ENCODE measurements at regions not wholly inside any gene's neighbourhood (a gene's known extent, or its start where the extent isn't known, plus 50 kb on each side); places are given as distances from the start of the nearest gene placed in this dataset.
A peak's percentile ranks its signal among the peaks of the same experiment; 100 is the strongest.

DNA sequence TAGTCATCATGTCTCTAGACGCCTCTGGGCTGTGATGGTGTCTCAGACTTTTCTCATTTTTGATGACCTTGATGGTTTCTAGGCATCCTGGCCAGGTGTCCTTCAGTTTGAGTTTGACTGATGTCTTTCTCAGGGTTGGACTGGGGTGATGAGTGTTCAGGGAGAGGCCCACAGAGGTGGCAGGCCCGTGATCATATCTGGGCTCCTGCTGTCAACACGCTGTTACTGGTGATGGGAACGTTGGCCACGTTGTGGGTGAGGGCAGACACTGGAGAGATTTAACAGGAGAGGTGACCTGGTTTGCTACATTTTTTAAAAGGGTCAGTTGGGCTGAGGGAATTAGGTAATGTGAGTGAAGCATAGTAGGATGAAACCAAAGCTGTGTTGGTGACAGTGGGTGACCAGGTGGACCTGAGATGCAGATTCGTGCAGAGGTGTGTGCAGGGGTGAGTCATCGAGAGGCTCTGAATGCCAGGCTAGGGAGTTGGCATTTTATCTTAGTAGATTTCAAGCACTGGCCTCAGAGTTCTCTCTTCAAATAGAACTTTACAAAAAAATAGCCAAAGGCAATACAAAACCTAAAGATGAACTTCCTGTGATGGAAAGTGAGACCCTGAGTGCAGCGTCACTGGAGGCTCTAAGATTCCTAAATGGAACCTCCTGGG, 174.1 kb downstream of the CDH26 start:
- no peak for DNase-seq

DNA sequence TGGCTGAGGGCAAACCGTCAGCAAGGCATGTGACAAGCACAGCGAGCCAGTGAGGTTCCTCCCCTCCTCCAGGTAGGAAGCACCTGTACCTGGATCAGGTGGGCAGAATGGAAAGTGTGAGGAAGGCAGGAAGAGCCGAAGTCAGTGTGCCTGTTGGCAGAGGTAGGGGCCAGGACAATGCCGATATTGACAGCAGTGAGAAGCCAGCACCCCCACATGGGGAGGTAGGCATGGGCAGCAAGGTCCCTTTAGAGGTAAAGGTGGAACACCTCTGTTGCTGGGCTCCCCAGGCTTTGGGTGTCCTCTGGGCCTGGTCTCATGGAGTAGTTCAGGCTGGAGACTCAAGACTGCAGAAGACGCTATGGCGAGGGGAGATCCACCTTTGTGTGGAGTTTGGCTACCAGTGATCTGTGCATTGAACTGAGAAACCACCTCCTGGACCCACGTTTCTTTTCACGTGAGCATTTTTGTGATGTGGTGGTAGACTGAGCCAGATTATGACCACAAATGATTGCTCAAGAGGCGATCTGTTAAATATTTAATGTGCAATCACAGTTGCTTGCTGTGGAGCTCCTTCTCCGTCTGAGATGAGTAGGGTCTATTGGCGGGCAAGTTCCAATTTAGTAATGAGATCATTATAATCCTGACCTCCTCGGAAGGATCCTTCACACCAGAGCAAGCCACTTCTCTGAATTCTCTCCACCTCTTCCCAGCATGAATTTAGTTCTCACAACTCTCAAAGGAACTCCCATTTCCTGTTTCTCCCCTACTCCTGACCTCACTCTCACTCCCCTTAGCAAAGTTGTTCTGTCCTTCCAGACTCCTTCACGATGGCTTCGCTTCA, 174.8 kb downstream of the CDH26 start:
- DNase-seq, result no peak

GRCh38 chr20:60135276-60135675, 177.1 kb downstream of the CDH26 start:
- DNase-seq, result no peak

DNA sequence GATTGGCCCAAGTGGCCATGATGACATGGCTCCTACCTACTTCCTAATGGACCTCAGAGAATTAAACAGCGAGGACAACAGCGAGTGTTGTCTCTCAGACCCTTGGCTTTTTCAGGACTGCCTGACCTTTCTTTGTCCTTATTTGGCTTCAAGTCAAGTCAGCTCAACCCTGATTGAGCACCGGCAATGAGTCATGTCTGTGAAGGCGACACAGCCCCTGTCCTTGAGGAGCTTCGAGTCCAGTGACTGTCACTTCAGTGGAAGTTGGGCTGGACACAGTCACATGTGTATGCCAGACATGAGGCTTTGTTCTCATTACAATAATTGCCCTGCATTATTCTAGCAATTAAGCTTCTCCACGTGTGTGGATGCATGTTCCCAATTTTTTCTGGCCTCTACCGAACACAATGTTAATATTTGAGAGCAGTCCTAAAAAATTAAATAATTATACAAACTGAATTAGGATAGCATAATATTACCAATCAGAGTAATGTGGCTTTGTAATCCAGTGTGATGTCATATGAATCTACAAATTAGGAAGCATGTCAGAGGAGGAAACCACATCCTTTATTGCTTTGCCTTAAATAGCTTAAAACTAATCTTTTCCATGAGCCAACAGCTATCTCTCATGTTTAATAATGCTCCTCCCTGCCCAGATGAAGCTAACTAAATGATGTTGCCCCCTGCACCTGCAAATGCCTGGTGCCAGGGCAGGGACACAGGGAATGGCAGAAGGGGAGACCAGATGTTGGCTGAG, 178.6 kb downstream of the CDH26 start:
- DNase-seq, result no peak

DNA sequence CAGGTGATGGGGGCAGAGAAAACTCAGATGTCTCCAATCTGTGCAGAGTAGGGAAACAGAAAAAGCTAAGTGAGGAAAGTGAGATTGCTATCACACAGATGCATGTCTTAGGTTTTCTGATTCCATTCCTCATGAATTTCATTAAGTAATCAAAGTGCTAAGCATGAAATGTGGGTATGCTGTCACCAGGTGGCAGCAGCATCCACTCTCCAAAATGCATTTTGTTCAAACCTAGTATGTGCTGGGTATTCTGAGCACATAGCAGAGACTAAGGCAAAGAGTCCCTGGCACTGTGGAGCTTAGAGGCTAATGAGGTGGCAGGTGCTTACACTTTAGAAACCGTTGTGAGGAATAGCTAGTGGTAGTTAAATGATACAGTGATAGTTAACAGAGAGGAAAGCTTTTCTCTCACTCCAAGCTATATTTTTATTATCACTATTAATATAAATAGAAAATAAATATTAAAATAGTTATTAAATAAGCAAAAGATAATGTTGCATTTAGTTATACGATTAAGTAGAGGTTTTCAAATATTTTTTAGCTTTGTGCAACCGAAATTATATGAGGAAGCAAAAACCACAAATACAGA, 179.5 kb downstream of the CDH26 start:
- peak; percentile 35 for DNase-seq

DNA sequence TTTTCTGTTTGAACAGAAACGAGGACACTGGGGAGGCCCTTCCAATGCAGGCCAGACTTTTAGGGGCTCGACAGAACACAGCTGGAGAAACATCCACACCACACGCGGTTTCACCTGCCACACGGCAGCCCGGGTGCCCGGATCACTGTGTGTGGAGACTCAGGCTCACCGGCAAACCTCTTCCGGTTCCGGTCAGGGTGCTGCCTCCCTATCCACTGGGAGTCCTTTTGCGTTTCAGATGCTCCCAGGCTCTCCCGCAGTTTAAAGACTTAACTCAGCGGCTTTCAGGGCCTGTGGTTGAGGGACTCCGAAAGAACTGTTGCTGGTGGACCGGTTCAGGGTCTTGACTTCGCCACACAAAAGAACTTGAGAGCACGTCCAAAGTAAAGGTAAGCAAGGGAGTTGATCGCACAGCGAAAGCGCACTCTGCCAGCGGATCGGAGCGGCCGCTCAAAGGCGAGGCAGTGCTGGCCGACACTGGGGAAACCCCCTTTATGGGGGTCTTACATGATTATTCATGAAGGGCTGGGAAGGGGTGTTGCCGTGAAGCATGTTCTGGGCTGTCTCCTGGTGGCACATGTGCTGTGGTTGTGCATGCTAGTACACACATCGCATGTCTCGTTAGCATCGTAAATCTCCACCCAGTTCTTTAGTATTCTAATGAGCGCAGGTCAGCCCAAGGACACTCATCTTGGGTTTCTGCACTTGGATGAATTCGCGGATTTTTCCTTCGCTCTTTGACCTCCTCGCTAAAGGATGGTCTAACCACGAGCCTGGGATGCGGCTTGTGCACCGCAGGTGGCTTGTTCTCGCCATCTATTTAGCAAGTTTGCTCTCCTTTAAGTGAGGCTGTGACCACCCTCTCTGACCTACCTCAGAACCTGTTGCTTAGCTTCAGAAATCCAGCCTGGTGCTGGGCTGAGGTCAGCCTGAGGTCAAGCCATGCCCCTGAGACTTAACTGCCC, 180.3 kb downstream of the CDH26 start:
- DNase-seq, result peak; percentile 37

DNA sequence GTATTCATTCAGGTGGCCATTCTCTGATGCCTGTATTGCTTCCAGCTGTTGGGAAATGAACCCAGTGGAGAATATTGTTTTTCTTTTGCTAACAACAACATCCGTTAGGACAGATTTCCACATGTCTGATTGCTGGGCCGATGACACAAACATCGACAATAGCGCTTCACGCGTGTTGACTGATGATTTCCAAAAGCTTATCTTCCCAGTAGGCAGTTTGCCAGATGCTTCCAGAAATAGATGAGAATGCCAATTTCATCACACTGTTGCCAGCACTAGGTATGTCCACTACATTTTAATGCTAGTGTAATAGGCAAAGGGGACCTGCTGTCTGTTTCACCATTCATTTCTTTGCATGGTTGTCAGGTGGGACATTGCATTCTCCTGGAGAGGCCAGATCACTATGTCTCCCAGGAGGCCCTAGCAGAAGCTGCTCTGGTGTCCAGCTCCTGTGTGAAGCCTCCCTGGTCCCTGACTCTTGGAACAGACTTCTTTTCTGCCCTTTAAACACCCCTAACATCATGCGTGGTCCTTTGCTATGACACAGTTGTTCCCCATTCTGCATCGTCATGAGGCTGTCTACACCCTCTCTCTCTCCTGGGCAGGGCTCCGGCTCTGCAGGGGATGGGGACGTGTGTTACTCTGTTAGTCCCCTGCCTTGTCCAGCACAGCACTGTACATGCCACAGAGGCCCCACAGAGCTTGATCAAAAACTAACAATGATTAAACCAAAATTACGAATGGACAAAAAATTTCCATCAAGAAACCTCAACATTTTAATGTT, 181.6 kb downstream of the CDH26 start:
- no peak for DNase-seq

- DNase-seq, result no peak
These were observed 184.4 kb downstream of the CDH26 start for GRCh38 chr20:60142587-60142986.

DNA sequence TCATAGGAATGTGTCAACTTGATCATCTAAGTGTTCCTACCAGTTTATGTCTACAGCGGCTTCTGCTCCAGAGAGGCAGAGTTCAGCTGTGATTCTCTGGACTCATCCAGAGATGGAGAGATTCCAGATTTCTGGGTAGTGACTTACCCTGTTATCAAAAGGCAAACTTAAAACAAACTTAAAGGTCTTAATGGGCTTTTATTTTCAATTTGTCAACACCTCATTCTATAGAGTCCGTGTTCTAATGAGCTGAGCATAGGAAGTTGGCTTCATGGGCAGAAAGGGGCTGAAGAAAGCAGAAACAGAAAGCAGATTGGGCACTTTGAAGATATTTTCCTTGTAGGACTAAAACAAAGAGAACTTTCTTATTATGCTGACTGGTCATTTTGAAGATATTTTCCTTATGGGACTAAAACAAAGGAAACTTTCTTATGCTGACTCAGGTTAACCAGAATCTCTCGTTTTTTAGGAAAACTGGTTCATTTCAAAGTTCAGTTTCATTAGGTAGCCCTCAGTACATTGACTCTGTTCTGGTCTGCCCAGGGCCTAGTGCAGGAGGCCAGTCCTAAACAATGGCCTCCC, 185.1 kb downstream of the CDH26 start:
- no peak for DNase-seq

DNA sequence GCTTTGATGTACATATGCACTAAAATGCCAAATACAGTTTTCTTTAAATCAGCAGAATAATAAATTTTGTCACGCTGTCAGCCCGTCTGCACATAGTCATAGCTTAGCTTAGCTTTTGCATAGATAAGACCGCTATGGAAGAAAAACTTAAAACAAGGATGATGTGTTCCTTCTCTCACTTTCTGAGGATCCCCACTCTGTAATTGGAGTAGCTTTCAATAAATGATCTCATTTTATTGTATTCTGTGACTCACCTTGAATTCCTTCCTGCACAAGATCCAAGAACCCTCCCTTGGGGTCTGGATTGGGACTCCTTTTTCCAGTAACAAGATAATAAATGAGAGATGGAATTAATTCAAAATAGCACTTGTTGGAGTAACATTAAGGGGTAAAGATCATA, 186.2 kb downstream of the CDH26 start:
- no peak for DNase-seq

DNA sequence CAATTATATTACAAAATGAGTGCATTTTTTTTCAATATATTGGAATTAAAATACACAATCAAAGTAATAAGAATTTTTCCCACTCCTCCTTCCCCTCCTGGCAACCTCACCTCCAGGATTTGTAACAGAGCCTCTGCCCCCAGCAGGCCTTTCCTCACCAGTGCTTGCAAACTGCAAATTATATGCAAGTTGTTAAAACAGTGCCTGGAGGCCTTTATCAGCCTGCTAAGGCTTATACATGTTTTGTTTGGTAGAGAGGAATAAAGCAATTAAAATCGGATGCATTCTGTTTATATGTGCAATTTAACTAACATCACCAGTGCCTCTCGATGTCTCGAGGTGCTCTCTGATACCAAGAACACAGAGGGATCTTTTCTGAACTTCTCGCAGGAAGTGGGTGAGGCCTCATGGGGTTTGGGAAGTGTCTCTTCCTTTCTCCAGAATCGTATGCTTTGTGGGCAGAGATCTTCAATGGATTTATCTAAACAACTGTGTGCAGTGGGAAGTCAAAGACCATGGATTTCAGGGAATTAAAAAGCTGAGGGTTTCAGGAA, 186.8 kb downstream of the CDH26 start:
- DNase-seq, result no peak

DNA sequence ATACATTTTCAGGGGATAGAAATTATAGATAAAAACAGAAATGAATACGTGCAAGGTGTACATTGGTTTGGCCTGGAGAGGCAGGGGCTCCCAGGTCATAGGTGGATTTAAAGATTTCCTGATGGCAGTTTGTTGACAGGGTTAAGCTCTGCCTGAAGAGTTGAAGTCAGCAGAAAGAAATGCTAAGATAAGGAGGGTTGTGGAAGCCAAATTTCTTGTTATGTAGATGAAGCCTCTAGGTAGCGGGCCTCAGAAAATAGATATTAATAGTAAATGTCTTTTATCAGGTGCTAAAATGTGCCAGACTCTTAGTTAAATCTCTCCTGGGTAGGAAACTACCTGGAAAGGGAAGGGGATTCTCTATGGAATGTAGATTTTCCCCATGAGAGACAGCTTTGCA, 188.8 kb downstream of the CDH26 start:
- DNase-seq, result no peak

DNA sequence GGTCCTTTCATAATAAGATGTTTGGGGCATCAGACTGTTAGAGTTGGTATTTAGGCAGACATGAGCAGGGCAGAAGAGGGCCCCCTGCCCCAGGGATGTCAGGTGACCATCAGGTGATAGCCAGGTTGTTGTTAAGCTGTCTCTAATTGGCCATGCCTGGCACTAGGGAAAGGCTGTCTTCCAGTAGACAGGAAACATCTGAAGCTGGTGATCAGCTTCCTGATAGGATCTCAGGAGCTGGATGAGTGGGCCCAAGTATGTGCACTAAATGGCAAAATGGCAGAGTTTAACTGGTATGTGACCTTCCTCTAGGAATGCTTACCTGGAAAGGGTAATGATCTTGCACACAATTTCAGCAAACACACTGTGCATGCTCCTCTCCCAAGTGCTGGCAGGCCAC, 190.7 kb downstream of the CDH26 start:
- DNase-seq, result no peak

DNA sequence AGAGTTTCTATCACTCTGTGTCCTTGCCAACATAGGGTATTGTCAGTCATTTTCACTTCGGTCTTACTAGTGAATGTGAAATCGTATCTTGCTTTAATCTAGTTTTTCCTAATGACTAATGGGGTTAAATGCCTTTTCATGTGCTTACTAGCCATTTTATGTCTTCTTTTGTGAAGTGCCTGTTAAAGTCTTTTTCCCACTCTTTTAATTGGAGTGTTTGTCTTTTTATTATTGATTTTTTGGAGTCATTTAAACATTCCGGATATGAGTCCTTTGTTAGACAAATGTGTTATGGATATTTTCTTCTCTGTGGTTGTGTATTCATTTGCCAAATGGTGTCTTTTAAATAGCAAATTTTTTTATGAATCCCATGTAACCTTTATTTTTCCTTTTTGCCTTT, 194.6 kb downstream of the CDH26 start:
- no peak for DNase-seq

GRCh38 chr20:60160451-60161145, 202.4 kb downstream of the CDH26 start:
- DNase-seq, result no peak

GRCh38 chr20:60167812-60168211, 209.6 kb downstream of the CDH26 start:
- DNase-seq, result no peak

GRCh38 chr20:60168963-60169362, 210.7 kb downstream of the CDH26 start:
- no peak for DNase-seq

DNA sequence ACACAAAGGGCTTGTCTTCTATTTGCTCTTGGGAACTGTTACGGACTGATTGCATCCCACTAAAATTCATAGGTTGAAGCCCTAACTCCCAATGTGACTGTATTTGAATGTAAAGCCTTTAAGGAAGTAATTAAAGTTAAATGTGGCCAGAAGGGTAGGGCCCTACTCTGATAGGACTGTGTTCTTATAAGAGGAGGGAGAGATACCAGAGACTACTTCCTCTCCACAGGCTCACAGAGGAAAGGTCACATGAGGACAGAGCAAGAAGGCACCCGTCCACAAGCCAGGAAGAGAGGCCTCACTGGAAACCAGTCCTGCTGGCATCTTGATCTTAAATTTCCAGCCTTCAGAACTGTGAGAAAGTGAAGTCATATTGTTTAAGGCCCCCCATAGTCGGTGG, 211.9 kb downstream of the CDH26 start:
- no peak for DNase-seq

DNA sequence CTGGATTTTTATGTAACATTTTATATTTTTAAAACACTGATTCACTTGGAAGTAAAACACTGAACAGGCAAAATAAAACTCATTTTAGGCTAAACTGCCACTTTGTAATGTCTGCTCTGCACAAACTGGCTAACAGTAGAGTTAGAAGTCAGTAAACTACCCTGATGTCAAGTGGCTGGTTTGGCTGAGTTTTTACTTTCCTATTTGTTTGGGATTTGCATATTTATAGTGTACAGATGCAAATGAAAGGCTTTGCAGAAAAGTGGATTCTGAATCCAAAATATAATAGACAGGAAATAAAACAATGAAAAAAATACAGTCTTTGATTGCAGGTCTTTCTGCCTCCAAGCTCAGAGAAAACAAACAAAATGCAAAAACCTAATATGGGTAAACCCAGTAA, 213.1 kb downstream of the CDH26 start:
- DNase-seq, result no peak

- no peak for DNase-seq
These were observed 213.5 kb downstream of the CDH26 start for GRCh38 chr20:60171738-60172137.

All from DMS 273 treated with DMSO at 0.1 percent for 48 hours (cell line).